GM23338 (cell line): ENCODE measurements at regions not wholly inside any gene's neighbourhood (a gene's known extent, or its start where the extent isn't known, plus 50 kb on each side); places are given as distances from the start of the nearest gene placed in this dataset.

Experiments
- ATAC-seq: fragments of 200-7000 bp; cut with Tn5 transposase; 3 replicates; pipeline ENCODE4 v1.9.1; 2020
- DNase-seq: peaks from one replicate; pipeline ENCODE4 v3.0.0-alpha.2; 2015; ENCODE audit warnings: low spot score
- H2AFZ ChIP-seq: fragments of 200-600 bp; sonication (generic); 2 replicates; pipeline ENCODE4 v1.8.0; 2016; ENCODE audit warnings: antibody characterized with exemption, mild to moderate bottlenecking, moderate library complexity
- H3F3A ChIP-seq: fragments of 200-600 bp; sonication (generic); replicated peaks from 2 replicates; pipeline ENCODE4 v1.8.0; 2017; ENCODE audit warnings: antibody characterized with exemption, mixed run types, low read depth
- H3K27ac ChIP-seq: fragments of 200-600 bp; sonication (generic); 2 replicates; pipeline ENCODE4 v1.6.1; 2016; ENCODE audit warnings: low read depth
- H3K27me3 ChIP-seq: fragments of 200-600 bp; sonication (generic); 2 replicates; pipeline ENCODE4 v1.8.0; 2016; ENCODE audit warnings: mild to moderate bottlenecking, mixed run types, moderate library complexity; ENCODE audit not compliant: insufficient read depth
- H3K36me3 ChIP-seq: fragments of 200-600 bp; sonication (generic); 2 replicates; pipeline ENCODE4 v1.8.0; 2016; ENCODE audit warnings: mild to moderate bottlenecking; ENCODE audit not compliant: insufficient read depth
- H3K4me1 ChIP-seq: fragments of 200-600 bp; sonication (generic); 2 replicates; pipeline ENCODE4 v1.8.0; 2016; ENCODE audit warnings: mild to moderate bottlenecking, moderate library complexity; ENCODE audit not compliant: insufficient read depth
- H3K4me2 ChIP-seq: fragments of 200-600 bp; sonication (generic); 2 replicates; pipeline ENCODE4 v1.7.1; 2017; ENCODE audit warnings: mixed run types
- H3K4me3 ChIP-seq: fragments of 200-600 bp; sonication (generic); 2 replicates; pipeline ENCODE4 v1.6.1; 2016; ENCODE audit warnings: mixed run types
- H3K79me2 ChIP-seq: fragments of 200-600 bp; sonication (generic); replicated peaks from 2 replicates; pipeline ENCODE4 v1.8.0; 2017; ENCODE audit warnings: mild to moderate bottlenecking; ENCODE audit not compliant: insufficient read depth
- H3K9me2 ChIP-seq: fragments of 200-600 bp; sonication (generic); 2 replicates; pipeline ENCODE4 v1.8.0; 2017; ENCODE audit not compliant: insufficient read depth
- H4K20me1 ChIP-seq: fragments of 200-600 bp; sonication (generic); replicated peaks from 2 replicates; pipeline ENCODE4 v1.8.0; 2017; ENCODE audit warnings: mild to moderate bottlenecking; ENCODE audit not compliant: insufficient read depth
- H3K27ac Mint-ChIP-seq: 2 replicates; pipeline ENCODE4 v1.8.0; 2020; ENCODE audit warnings: inconsistent platforms, mild to moderate bottlenecking, moderate library complexity, mixed read lengths
- H3K27me3 Mint-ChIP-seq: 3 replicates; pipeline ENCODE4 v1.8.0; 2022; ENCODE audit warnings: low read depth, mild to moderate bottlenecking, moderate library complexity, mixed read lengths, inconsistent platforms; ENCODE audit not compliant: insufficient read depth, poor library complexity
- H3K36me3 Mint-ChIP-seq: 3 replicates; pipeline ENCODE4 v1.8.0; 2021; ENCODE audit warnings: low read depth, mild to moderate bottlenecking, inconsistent platforms, moderate library complexity, mixed read lengths
- H3K4me1 Mint-ChIP-seq: 3 replicates; pipeline ENCODE4 v1.8.0; 2020; ENCODE audit warnings: mild to moderate bottlenecking, inconsistent platforms, mixed read lengths
- H3K4me3 Mint-ChIP-seq: 3 replicates; pipeline ENCODE4 v1.8.0; 2021; ENCODE audit warnings: moderate library complexity, mild to moderate bottlenecking, inconsistent platforms, mixed read lengths
- H3K9me3 Mint-ChIP-seq: 3 replicates; pipeline ENCODE4 v1.8.0; 2020; ENCODE audit warnings: moderate library complexity, mild to moderate bottlenecking, inconsistent platforms, mixed read lengths
- NANOG ChIP-seq: IDR thresholded peaks from 2 replicates; pipeline ENCODE4 v1.6.1; 2016; ENCODE audit warnings: antibody characterized with exemption, borderline replicate concordance
- REST ChIP-seq: IDR thresholded peaks from one replicate; pipeline ENCODE4 v1.6.1; 2018; ENCODE audit warnings: antibody characterized with exemption; ENCODE audit not compliant: unreplicated experiment
- ZNF114 ChIP-seq: fragments of 250-450 bp; sonication (Bioruptor Pico); IDR thresholded peaks from 2 replicates; pipeline ENCODE4 v1.5.0; 2020; ENCODE audit warnings: mild to moderate bottlenecking, moderate library complexity
- ZNF331 ChIP-seq: fragments of 250-450 bp; sonication (Bioruptor Pico); IDR thresholded peaks from 2 replicates; pipeline ENCODE4 v1.5.0; 2020; ENCODE audit warnings: low read depth, mild to moderate bottlenecking, moderate library complexity
- ZNF462 ChIP-seq: fragments of 250-450 bp; sonication (Bioruptor Pico); IDR thresholded peaks from 2 replicates; pipeline ENCODE4 v1.5.0; 2020; ENCODE audit warnings: mild to moderate bottlenecking, moderate library complexity

DNA sequence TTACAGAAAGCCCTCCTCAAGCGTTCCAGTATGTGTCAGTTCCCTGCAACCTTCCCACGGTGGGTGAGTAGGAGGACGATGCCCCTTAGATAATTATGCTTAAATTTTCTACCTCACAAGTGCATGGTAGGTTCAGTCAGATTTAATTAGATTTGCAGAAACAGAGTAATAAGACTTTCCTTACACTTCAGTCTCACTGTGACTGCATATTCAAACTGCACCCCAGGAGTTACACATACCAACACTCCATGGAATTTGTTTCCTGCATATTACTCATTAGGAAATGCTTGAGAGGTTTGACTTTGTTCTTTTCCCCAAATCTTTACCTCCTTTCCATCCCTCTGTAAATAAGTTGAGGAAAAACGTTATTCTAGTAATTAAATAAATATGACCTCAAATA is 108.8 kb downstream of the ARRDC4 start (continued):
- TF ChIP-seq ZNF462: no peak
- no peak for TF ChIP-seq NANOG
- no peak for TF ChIP-seq ZNF114 (CRISPR knock-in tag)
- no peak for TF ChIP-seq ZNF331 (CRISPR knock-in tag)

GRCh38 chr15:98070137-98070536 is 109.6 kb downstream of the ARRDC4 start:
- H3K36me3 Mint-ChIP-seq: no peaks in the 10 kb centered on the region
- TF ChIP-seq ZNF462 (no peak), REST (no peak)

More at GRCh38 chr15:98070137-98070536, 109.6 kb downstream of the ARRDC4 start:
- no peak for ATAC-seq
- no peak overlapping the region for H3K27ac Mint-ChIP-seq
- H3K4me3 Mint-ChIP-seq: no peak overlapping the region
- no peak overlapping the region for H3K4me2 ChIP-seq
- H4K20me1 ChIP-seq: no peaks in the 10 kb centered on the region
- no peaks in the 10 kb centered on the region for H3K36me3 ChIP-seq
- no peak overlapping the region for H3K4me3 ChIP-seq
- no peak overlapping the region for H3K27ac ChIP-seq
- DNase-seq: no peak
- no peaks in the 10 kb centered on the region for H3K27me3 ChIP-seq
- H3K79me2 ChIP-seq: no peaks in the 10 kb centered on the region
- peaks cover 7% of the 10 kb centered on the region; the same call in 1 of the 2 replicates for H3K9me2 ChIP-seq
- H3F3A ChIP-seq: no peaks in the 10 kb centered on the region
- H2AFZ ChIP-seq: no peak overlapping the region
- peaks cover 12% of the 10 kb centered on the region; the same call in 1 of the 3 replicates for H3K4me1 Mint-ChIP-seq
- peaks cover 9% of the 10 kb centered on the region; the same call in 2 of the 3 replicates for H3K9me3 Mint-ChIP-seq
- H3K27me3 Mint-ChIP-seq: no peaks in the 10 kb centered on the region
- no peaks in the 10 kb centered on the region for H3K4me1 ChIP-seq
